H1 (cell line): ENCODE measurements at regions not wholly inside any gene's neighbourhood (a gene's known extent, or its start where the extent isn't known, plus 50 kb on each side); places are given as distances from the start of the nearest gene placed in this dataset.

ENCODE experiments used
- CTCF ChIA-PET: fragments of 300-600 bp; sonication (Branson Sonifier 250); formaldehyde crosslinking; loops from one replicate; lab custom pipeline; 2021; ENCODE audit not compliant: partially characterized antibody; lab: Charles Lee
- POLR2A ChIA-PET: fragments of 300-600 bp; sonication (Branson Sonifier 250); formaldehyde crosslinking; loops from one replicate; lab custom pipeline; 2021; ENCODE audit warnings: inconsistent platforms; ENCODE audit not compliant: partially characterized antibody; lab: Charles Lee
- DNase-seq, 2 experiments: peaks; one replicate each; pipeline versions ENCODE4 v3.0.0 to v3.0.0-alpha.2; 2010 to 2022; ENCODE audit warnings: low spot score in 2 of 2, low read depth in 1 of 2, mixed read lengths in 1 of 2
- FAIRE-seq: peaks from 2 replicates; lab custom pipeline; 2011; peaks lifted over from hg19 to GRCh38; lab: Jason Lieb, UNC
- H2AFZ ChIP-seq: 2 replicates; pipeline ENCODE4 v1.8.1; 2012; ENCODE audit warnings: low read length, inconsistent platforms
- H2AK5ac ChIP-seq: 2 replicates; pipeline ENCODE4 v1.6.1; 2013; ENCODE audit warnings: low read depth, low read length
- H2BK120ac ChIP-seq: replicated peaks from 2 replicates; pipeline ENCODE3; 2013; ENCODE audit warnings: low read depth, low read length, inconsistent platforms
- H2BK12ac ChIP-seq: 2 replicates; pipeline ENCODE4 v1.6.1; 2013; ENCODE audit warnings: low read depth, low read length
- H2BK15ac ChIP-seq: 2 replicates; pipeline ENCODE4 v1.6.1; 2013; ENCODE audit warnings: low read length
- H2BK20ac ChIP-seq: 2 replicates; pipeline ENCODE4 v1.6.1; 2013; ENCODE audit warnings: low read length
- H2BK5ac ChIP-seq: 2 replicates; pipeline ENCODE4 v1.6.1; 2013; ENCODE audit warnings: low read depth, low read length
- H3K14ac ChIP-seq: 2 replicates; pipeline ENCODE4 v1.6.1; 2013; ENCODE audit warnings: inconsistent platforms; ENCODE audit not compliant: insufficient read length
- H3K18ac ChIP-seq: 2 replicates; pipeline ENCODE4 v1.6.1; 2013; ENCODE audit warnings: low read length; ENCODE audit errors: extremely low read depth
- H3K23ac ChIP-seq: 2 replicates; pipeline ENCODE4 v1.6.1; 2013; ENCODE audit warnings: inconsistent platforms; ENCODE audit not compliant: insufficient read length
- H3K23me2 ChIP-seq: 2 replicates; pipeline ENCODE4 v1.6.1; 2013; ENCODE audit warnings: low read depth, low read length
- H3K27ac ChIP-seq: 2 replicates; pipeline ENCODE4 v1.6.1; 2011; ENCODE audit warnings: low read depth, low read length, inconsistent platforms
- H3K27me3 ChIP-seq, 4 experiments: replicated peaks in 1 of 4; 1 replicate in 1 of 4; 2 replicates in 3 of 4; pipeline versions ENCODE4 v1.6.1 to v1.8.1; 2011 to 2013; ENCODE audit warnings: low read length in 3 of 4, mild to moderate bottlenecking in 3 of 4, inconsistent platforms in 2 of 4, mixed read lengths in 2 of 4, moderate library complexity in 1 of 4; ENCODE audit not compliant: control insufficient read depth in 3 of 4, insufficient read depth in 3 of 4; ENCODE audit errors: extremely low read depth in 1 of 4
- H3K36me3 ChIP-seq, 4 experiments: 2 replicates each; pipeline versions ENCODE4 v1.6.1 to v1.8.1; 2011 to 2013; ENCODE audit warnings: mild to moderate bottlenecking in 4 of 4, low read length in 3 of 4, moderate library complexity in 2 of 4, control low read depth in 1 of 4, inconsistent platforms in 1 of 4; ENCODE audit not compliant: insufficient read depth in 4 of 4, control insufficient read depth in 2 of 4
- H3K4ac ChIP-seq: replicated peaks from 2 replicates; pipeline ENCODE3; 2013; ENCODE audit warnings: low read length, low read depth, mixed read lengths, inconsistent platforms; ENCODE audit not compliant: insufficient read length
- H3K4me1 ChIP-seq, 4 experiments: replicated peaks in 1 of 4; 1 replicate in 1 of 4; 2 replicates in 3 of 4; pipeline versions ENCODE4 v1.6.1 to v1.8.1; 2011 to 2013; ENCODE audit warnings: low read length in 3 of 4, inconsistent platforms in 2 of 4, mixed read lengths in 1 of 4; ENCODE audit not compliant: insufficient read depth in 4 of 4, control insufficient read depth in 3 of 4
- H3K4me2 ChIP-seq, 2 experiments: 2 replicates each; pipeline versions ENCODE4 v1.6.1 to v1.8.1; 2011 to 2013; ENCODE audit warnings: low read depth in 2 of 2, low read length in 2 of 2, control low read depth in 1 of 2, inconsistent platforms in 1 of 2, mild to moderate bottlenecking in 1 of 2; ENCODE audit not compliant: insufficient read depth in 1 of 2
- H3K4me3 ChIP-seq, 4 experiments: fragments of 200-600, 300-600 bp in 1 of 4; sonication (generic), shearing (Covaris generic), sonication (Bioruptor Twin) in 1 of 4; 2 replicates each; pipeline versions ENCODE4 v1.5.1 to v1.8.1; 2011 to 2016; ENCODE audit warnings: low read length in 4 of 4, low read depth in 3 of 4, control low read depth in 2 of 4, inconsistent platforms in 2 of 4, mild to moderate bottlenecking in 2 of 4, mixed read lengths in 1 of 4, moderate library complexity in 1 of 4; ENCODE audit not compliant: insufficient read depth in 2 of 4; ENCODE audit errors: extremely low read depth in 1 of 4
- H3K56ac ChIP-seq: replicated peaks from 2 replicates; pipeline ENCODE3; 2013; ENCODE audit warnings: low read depth, mild to moderate bottlenecking, mixed read lengths, low read length, inconsistent platforms; ENCODE audit not compliant: insufficient read length
- H3K79me1 ChIP-seq: 2 replicates; pipeline ENCODE4 v1.6.1; 2013; ENCODE audit warnings: low read depth, low read length, control low read depth
- H3K79me2 ChIP-seq, 2 experiments: 2 replicates each; pipeline versions ENCODE4 v1.6.1 to v1.8.1; 2012 to 2013; ENCODE audit warnings: low read length in 2 of 2, mild to moderate bottlenecking in 2 of 2, inconsistent platforms in 1 of 2; ENCODE audit not compliant: insufficient read depth in 2 of 2, control insufficient read depth in 1 of 2
- H3K9ac ChIP-seq, 4 experiments: replicated peaks in 1 of 4; 1 replicate in 1 of 4; 2 replicates in 3 of 4; pipeline versions ENCODE4 v1.6.1 to v1.8.1; 2011 to 2013; ENCODE audit warnings: low read depth in 3 of 4, low read length in 3 of 4, control low read depth in 2 of 4, mild to moderate bottlenecking in 2 of 4, moderate library complexity in 2 of 4, inconsistent platforms in 1 of 4; ENCODE audit errors: extremely low read depth in 1 of 4
- H3K9me3 ChIP-seq, 2 experiments: 2 replicates each; pipeline versions ENCODE4 v1.6.1 to v1.8.1; 2012 to 2013; ENCODE audit warnings: mild to moderate bottlenecking in 2 of 2, moderate library complexity in 2 of 2, control low read depth in 1 of 2, inconsistent platforms in 1 of 2, low read depth in 1 of 2, low read length in 1 of 2, mixed read lengths in 1 of 2; ENCODE audit not compliant: insufficient read depth in 2 of 2
- H4K20me1 ChIP-seq, 2 experiments: replicated peaks in 1 of 2; 2 replicates each; pipeline versions ENCODE3 to v1.8.1; 2011 to 2013; ENCODE audit warnings: inconsistent platforms in 2 of 2, low read length in 2 of 2, mild to moderate bottlenecking in 1 of 2; ENCODE audit not compliant: insufficient read depth in 2 of 2, control insufficient read depth in 1 of 2
- H4K5ac ChIP-seq: 2 replicates; pipeline ENCODE4 v1.6.1; 2013; ENCODE audit warnings: low read length, low read depth, mixed read lengths, inconsistent platforms; ENCODE audit not compliant: insufficient read length
- H4K8ac ChIP-seq: 2 replicates; pipeline ENCODE4 v1.8.0; 2013; ENCODE audit warnings: mild to moderate bottlenecking, moderate library complexity, low read length, inconsistent platforms; ENCODE audit not compliant: insufficient read depth; ENCODE audit errors: extremely low read depth
- H4K91ac ChIP-seq: replicated peaks from 2 replicates; pipeline ENCODE3; 2013; ENCODE audit warnings: low read length, mixed read lengths, inconsistent platforms; ENCODE audit not compliant: insufficient read length
- CTCF ChIP-seq, 3 experiments: IDR thresholded peaks; 1 replicate in 2 of 3; 2 replicates in 1 of 3; pipeline versions ENCODE4 v1.5.1 to v1.6.1; 2011; ENCODE audit warnings: low read length in 3 of 3, mild to moderate bottlenecking in 3 of 3, inconsistent platforms in 2 of 3, low read depth in 1 of 3, moderate library complexity in 1 of 3; ENCODE audit not compliant: insufficient read depth in 1 of 3; ENCODE audit errors: control extremely low read depth in 1 of 3
- POLR2AphosphoS5 ChIP-seq: IDR thresholded peaks from 2 replicates; pipeline ENCODE4 v1.6.1; 2011; ENCODE audit warnings: low read depth, low read length
- SUZ12 ChIP-seq: fragments of 200-600 bp; sonication (generic); IDR thresholded peaks from 2 replicates; pipeline ENCODE4 v1.6.1; 2012; ENCODE audit warnings: mild to moderate bottlenecking, inconsistent platforms, low read length, moderate library complexity, mixed read lengths
- TCF12 ChIP-seq: IDR thresholded peaks from 2 replicates; pipeline ENCODE4 v1.6.1; 2011; ENCODE audit warnings: low read depth, mild to moderate bottlenecking, low read length
- WGBS, 2 experiments: shearing (Covaris generic) in 1 of 2; methylation state at CpG; one replicate each; pipeline versions ENCODE4 v1.1.6 to v1.1.7; 2013 to 2015; ENCODE audit warnings: low lambda C conversion rate in 2 of 2, mixed read lengths in 2 of 2, inconsistent platforms in 1 of 2, low coverage in 1 of 2, missing lambda C conversion rate in 1 of 2; ENCODE audit not compliant: insufficient replicate concordance in 2 of 2, insufficient coverage in 1 of 2, insufficient read length in 1 of 2; ENCODE audit errors: extremely low coverage in 1 of 2, missing lambda C conversion rate in 1 of 2; 5-methylcytosine and 5-hydroxymethylcytosine counted together

- Histone ChIP-seq H3K27me3 (no peaks in the 10 kb centered on the region), H4K91ac (no peak overlapping the region), H4K20me1 (peaks cover 4 to 6% of the 10 kb centered on the region in 2 experiments), H4K8ac (no peak overlapping the region; the same call in 1 of the 2 replicates), H3K56ac (no peak overlapping the region), H3K4me2 (no peak overlapping the region), H2BK120ac (no peak overlapping the region), H2AFZ (no peak overlapping the region), H3K27ac (no peak overlapping the region), H3K9ac (no peak overlapping the region), H4K5ac (no peak overlapping the region), H3K36me3 (peaks cover 2 to 10% (median 5%) of the 10 kb centered on the region in 4 experiments; a peak in 5 of 8 replicates), H3K9me3 (no peaks in the 10 kb centered on the region), H3K18ac (no peak overlapping the region), H3K4me3 (no peak overlapping the region), H3K14ac (no peak overlapping the region), H2AK5ac (no peak overlapping the region), H3K4me1 (peaks cover 0 to 5% (median 3%) of the 10 kb centered on the region in 4 experiments; a peak in 5 of 7 replicates), H3K4ac (no peak overlapping the region), H2BK20ac (no peak overlapping the region), H2BK5ac (no peak overlapping the region), H2BK15ac (no peak overlapping the region), H3K23me2 (no peaks in the 10 kb centered on the region; the same call in 1 of the 2 replicates), H3K79me1 (peaks cover 7% of the 10 kb centered on the region; the same call in 1 of the 2 replicates), H2BK12ac (no peak overlapping the region), H3K23ac (no peak overlapping the region), H3K79me2 (peaks cover 0 to 2% of the 10 kb centered on the region in 2 experiments; a peak in 1 of 4 replicates)
- WGBS, 2 experiments, result 83% methylated on average over 13 of the region's 13 CpGs; no CpG with 5 or more reads in 1 of the 2 experiments
- FAIRE-seq, result no peak
- POLR2A ChIA-PET, result no interaction called here
- no peak for DNase-seq
- CTCF ChIA-PET, result interaction anchor here (1.5 to 2.2 kb wide), 2 partner anchors 29 to 311 kb away, joined by 4 to 8 read pairs; no protein-coding TSS in a partner anchor
- TF ChIP-seq TCF12 (no peak), CTCF (IDR thresholded peaks at IDR 0.05; ENCODE audit: control extremely low read depth in 1 of 3, insufficient read depth in 1 of 3, low read depth in 1 of 3, low read length in 3 of 3) (no peak), POLR2AphosphoS5 (no peak), SUZ12 (no peak)
Measured at GRCh38 chr12:124440841-124441381, 126.5 kb downstream of the NCOR2 start.
